Mesothelial cell of epicardium (in vitro differentiated cells): ENCODE measurements at regions not wholly inside any gene's neighbourhood (a gene's known extent, or its start where the extent isn't known, plus 50 kb on each side); places are given as distances from the start of the nearest gene placed in this dataset.
"Not testable (repeated sequence)": the region's sequence is repeated elsewhere in the genome, so short reads cannot be mapped to it uniquely, and the experiment has no call there.

ENCODE experiments used
- DNase-seq, 2 experiments: peaks; one replicate each; pipeline ENCODE4 v3.0.0; 2021; ENCODE audit warnings: low spot score in 2 of 2; ENCODE audit not compliant: unreplicated experiment in 2 of 2
- H3K27ac Mint-ChIP-seq: 2 replicates; pipeline ENCODE4 v1.8.0; 2021; ENCODE audit warnings: mixed read lengths
- H3K27me3 Mint-ChIP-seq: 2 replicates; pipeline ENCODE4 v1.8.0; 2021; ENCODE audit warnings: low read depth, mixed read lengths
- H3K36me3 Mint-ChIP-seq: 2 replicates; pipeline ENCODE4 v1.8.0; 2021; ENCODE audit warnings: mixed read lengths
- H3K4me1 Mint-ChIP-seq: 2 replicates; pipeline ENCODE4 v1.8.0; 2021; ENCODE audit warnings: mixed read lengths
- H3K4me3 Mint-ChIP-seq: 2 replicates; pipeline ENCODE4 v1.8.0; 2021; ENCODE audit warnings: mild to moderate bottlenecking, moderate library complexity, mixed read lengths
- H3K9me3 Mint-ChIP-seq: 2 replicates; pipeline ENCODE4 v1.8.0; 2021; ENCODE audit warnings: mixed read lengths
- TF ChIP-seq, protein P1 (sequence below): fragments of 200-600 bp; sonication (generic); IDR thresholded peaks from one replicate; pipeline ENCODE4 v1.5.0; 2021; ENCODE audit warnings: antibody characterized with exemption; ENCODE audit not compliant: unreplicated experiment

DNA sequence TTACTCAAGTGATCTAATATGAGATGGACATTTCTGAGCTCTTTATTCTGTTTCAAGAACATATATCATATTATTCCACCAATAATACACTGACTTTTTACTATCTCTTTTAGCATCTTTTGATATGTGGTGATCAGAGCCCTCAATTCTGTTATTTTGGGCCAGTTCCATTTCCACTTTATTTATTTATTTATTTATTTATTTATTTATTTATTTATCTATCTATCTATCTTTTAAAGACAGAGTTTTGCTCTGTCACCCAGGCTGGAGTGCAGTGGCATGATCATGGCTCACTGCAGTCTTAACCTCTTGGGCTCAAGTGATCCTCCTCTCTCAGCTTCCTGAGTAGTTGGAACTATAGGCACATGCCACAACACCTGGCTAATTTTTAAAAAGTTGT, 57.4 kb upstream of the GRID2 start:
- Mint-ChIP-seq H3K27me3 (no peaks in the 10 kb centered on the region), H3K9me3 (peaks cover 7% of the 10 kb centered on the region), H3K4me3 (no peak overlapping the region), H3K36me3 (no peaks in the 10 kb centered on the region), H3K4me1 (no peaks in the 10 kb centered on the region), H3K27ac (no peak overlapping the region)
- TF ChIP-seq, protein P1, sequence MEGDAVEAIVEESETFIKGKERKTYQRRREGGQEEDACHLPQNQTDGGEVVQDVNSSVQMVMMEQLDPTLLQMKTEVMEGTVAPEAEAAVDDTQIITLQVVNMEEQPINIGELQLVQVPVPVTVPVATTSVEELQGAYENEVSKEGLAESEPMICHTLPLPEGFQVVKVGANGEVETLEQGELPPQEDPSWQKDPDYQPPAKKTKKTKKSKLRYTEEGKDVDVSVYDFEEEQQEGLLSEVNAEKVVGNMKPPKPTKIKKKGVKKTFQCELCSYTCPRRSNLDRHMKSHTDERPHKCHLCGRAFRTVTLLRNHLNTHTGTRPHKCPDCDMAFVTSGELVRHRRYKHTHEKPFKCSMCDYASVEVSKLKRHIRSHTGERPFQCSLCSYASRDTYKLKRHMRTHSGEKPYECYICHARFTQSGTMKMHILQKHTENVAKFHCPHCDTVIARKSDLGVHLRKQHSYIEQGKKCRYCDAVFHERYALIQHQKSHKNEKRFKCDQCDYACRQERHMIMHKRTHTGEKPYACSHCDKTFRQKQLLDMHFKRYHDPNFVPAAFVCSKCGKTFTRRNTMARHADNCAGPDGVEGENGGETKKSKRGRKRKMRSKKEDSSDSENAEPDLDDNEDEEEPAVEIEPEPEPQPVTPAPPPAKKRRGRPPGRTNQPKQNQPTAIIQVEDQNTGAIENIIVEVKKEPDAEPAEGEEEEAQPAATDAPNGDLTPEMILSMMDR, result no peak
- DNase-seq, result no peak

DNA sequence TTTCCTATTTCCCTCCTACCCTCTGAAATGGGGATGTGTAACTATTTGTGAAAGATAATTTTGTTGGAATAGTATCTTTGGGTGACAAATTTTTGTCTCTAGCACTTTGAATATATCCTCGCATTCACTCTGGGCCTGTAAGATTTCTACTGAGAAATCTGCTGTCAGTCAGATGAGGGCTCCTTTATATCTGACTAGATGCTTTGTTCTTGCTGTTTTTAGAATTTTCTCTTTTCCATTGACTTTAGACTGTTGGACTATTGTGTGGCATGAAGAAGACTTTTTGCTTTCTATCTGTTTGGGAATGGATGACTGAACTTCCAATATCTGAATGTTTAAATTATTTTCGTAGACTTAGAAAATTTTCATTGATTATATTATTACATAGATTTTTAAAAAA, 54.2 kb upstream of the GRID2 start:
- H3K27me3 Mint-ChIP-seq, result no peaks in the 10 kb centered on the region
- H3K9me3 Mint-ChIP-seq, result peaks cover 23% of the 10 kb centered on the region
- DNase-seq, result no peak
- no peak overlapping the region for H3K27ac Mint-ChIP-seq
- no peaks in the 10 kb centered on the region for H3K36me3 Mint-ChIP-seq
- H3K4me1 Mint-ChIP-seq, result no peaks in the 10 kb centered on the region
- H3K4me3 Mint-ChIP-seq, result no peak overlapping the region
- TF ChIP-seq, protein P1, result no peak

DNA sequence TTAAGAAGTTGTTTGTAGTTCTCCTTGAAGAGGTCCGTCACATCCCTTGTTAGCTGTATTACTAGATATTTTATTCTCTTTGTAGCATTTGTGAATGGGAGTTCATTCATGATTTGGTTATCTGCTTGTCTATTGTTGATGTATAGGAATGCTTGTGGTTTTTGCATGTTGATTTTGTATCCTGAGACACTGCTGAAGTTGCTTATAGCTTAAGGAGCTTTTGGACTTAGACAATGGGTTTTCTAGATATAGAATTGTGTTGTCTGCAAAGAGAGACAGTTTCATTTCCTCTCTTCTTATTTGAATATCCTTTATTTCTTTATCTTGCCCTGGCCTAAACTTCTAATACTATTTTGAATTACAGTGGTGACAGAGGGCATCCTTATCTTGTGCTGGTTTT, 52.1 kb upstream of the GRID2 start:
- no peak for DNase-seq
- H3K4me1 Mint-ChIP-seq, result no peaks in the 10 kb centered on the region
- H3K27ac Mint-ChIP-seq, result no peak overlapping the region
- no peaks in the 10 kb centered on the region for H3K36me3 Mint-ChIP-seq
- H3K4me3 Mint-ChIP-seq, result no peak overlapping the region
- peaks cover 33% of the 10 kb centered on the region for H3K9me3 Mint-ChIP-seq
- TF ChIP-seq, protein P1, result no peak
- H3K27me3 Mint-ChIP-seq, result no peaks in the 10 kb centered on the region

DNA sequence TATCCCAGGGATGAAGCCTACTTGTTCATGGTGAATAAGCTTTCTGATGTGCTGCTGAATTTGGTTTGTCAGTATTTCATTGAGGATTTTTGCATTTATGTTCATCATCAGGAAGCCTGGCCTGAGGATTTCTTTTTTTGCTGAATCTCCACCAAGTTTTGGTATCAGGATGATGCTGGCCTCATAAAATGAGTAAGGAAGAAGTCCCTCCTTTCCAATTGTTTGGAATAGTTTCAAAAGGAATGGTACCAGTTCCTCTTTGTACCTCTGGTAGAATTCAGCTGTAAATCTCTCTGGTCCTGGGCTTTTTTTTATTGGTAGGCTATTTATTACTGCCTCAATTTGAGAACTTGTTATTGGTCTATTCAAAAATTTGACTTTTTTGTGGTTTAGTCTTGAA, 51.4 kb upstream of the GRID2 start:
- H3K27me3 Mint-ChIP-seq, H3K4me1 Mint-ChIP-seq, DNase-seq, H3K36me3 Mint-ChIP-seq, H3K27ac Mint-ChIP-seq, H3K4me3 Mint-ChIP-seq: not testable (repeated sequence)
- peaks cover 36% of the 10 kb centered on the region for H3K9me3 Mint-ChIP-seq

DNA sequence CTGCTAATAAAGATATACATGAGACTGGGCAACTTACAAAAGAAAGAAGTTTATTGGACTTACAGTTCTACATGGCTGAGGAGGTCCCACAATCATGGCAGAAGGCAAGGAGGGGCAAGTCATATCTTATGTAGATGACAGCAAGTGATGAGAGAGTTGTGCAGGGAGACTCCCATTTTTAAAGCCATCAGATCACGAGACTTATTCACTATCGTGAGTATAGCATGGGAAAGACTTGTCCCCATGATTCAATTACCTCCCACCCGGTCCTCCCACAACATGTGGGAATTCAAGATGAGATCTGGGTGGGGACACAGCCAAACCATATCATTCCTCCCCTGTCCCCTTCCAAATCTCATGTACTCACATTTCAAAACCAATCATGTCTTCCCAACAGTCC, 50.9 kb upstream of the GRID2 start:
- no peaks in the 10 kb centered on the region for H3K27me3 Mint-ChIP-seq
- H3K27ac Mint-ChIP-seq, result no peak overlapping the region
- H3K4me3 Mint-ChIP-seq, result no peak overlapping the region
- TF ChIP-seq, protein P1, result no peak
- peaks cover 39% of the 10 kb centered on the region for H3K9me3 Mint-ChIP-seq
- H3K4me1 Mint-ChIP-seq, result no peaks in the 10 kb centered on the region
- DNase-seq, result no peak
- H3K36me3 Mint-ChIP-seq, result no peaks in the 10 kb centered on the region

DNA sequence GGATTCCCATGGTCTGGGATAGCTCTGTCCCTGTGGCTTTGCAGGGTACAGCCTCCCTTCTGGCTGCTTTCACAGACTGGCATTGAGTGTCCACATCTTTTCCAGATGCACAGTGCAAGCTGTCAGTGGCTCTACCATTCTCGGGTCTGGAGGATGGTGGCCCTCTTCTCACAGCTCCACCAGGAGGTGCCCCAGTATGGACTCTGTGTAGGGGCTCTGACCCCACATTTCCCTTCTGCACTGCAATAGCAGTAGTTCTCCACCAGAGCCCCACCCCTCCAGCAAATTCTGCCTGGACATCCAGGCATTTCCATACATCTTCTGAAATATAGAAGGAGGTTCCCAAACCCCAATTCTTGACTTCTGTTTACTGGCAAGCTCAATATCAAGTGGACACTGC, 50.2 kb upstream of the GRID2 start:
- no peak for DNase-seq
- TF ChIP-seq, protein P1, result no peak
- no peaks in the 10 kb centered on the region for H3K27me3 Mint-ChIP-seq
- no peaks in the 10 kb centered on the region for H3K4me1 Mint-ChIP-seq
- no peak overlapping the region for H3K27ac Mint-ChIP-seq
- H3K9me3 Mint-ChIP-seq, result peaks cover 46% of the 10 kb centered on the region
- H3K4me3 Mint-ChIP-seq, result no peak overlapping the region
- no peaks in the 10 kb centered on the region for H3K36me3 Mint-ChIP-seq
